ENCODE measurements at regions not wholly inside any gene's neighbourhood (a gene's known extent, or its start where the extent isn't known, plus 50 kb on each side); places are given as distances from the start of the nearest gene placed in this dataset.
"Not testable (repeated sequence)": the region's sequence is repeated elsewhere in the genome, so short reads cannot be mapped to it uniquely, and the experiment has no call there.

- Histone ChIP-seq H4K20me1 (ENCODE audit: control insufficient read depth, insufficient read depth) (no peaks in the 10 kb centered on the region), H3K27me3 (replicated peaks in 1 of 2; ENCODE audit: control insufficient read depth in 2 of 2, insufficient read depth in 2 of 2, low read length in 1 of 2) (peaks cover 0 to 2% of the 10 kb centered on the region in 2 experiments; a peak in 2 of 4 replicates), H3K4me1 (ENCODE audit: control insufficient read depth, insufficient read depth, low read length) (no peaks in the 10 kb centered on the region), H3K4me3 (no peak overlapping the region), H3K79me2 (ENCODE audit: control insufficient read depth, insufficient read depth, low read length) (no peaks in the 10 kb centered on the region), H2AFZ (ENCODE audit: control insufficient read depth, low read depth, low read length) (no peak overlapping the region), H3K27ac (ENCODE audit: control insufficient read depth, insufficient read depth) (no peak overlapping the region), H3K9ac (ENCODE audit: control insufficient read depth, insufficient read depth, low read length) (no peak overlapping the region), H3K4me2 (ENCODE audit: control insufficient read depth, insufficient read depth) (no peak overlapping the region), H3K9me3 (replicated peaks; ENCODE audit: control insufficient read depth, insufficient read depth, low read length) (no peaks in the 10 kb centered on the region; the same call in 2 of the 3 replicates), H3K36me3 (ENCODE audit: control insufficient read depth in 2 of 2, insufficient read depth in 2 of 2, low read length in 1 of 2) (no peaks in the 10 kb centered on the region)
- ChIA-PET SMC1A (ENCODE audit: uncharacterized antibody, unreplicated experiment) (no interaction called here), CTCF (no interaction called here), RAD21 (ENCODE audit: unreplicated experiment) (no interaction called here), POLR2A (no interaction called here)
- no peak for TF ChIP-seq MYC (IDR thresholded peaks at IDR 0.05; ENCODE audit: insufficient read depth, insufficient read length, insufficient replicate concordance, low read length, severe bottlenecking)
- no peak for TF ChIP-seq TCF7 (IDR thresholded peaks at IDR 0.05; ENCODE audit: borderline replicate concordance)
- TF ChIP-seq STAT3 (IDR thresholded peaks at IDR 0.05; ENCODE audit: low read depth, low read length), result no peak
- no peak for TF ChIP-seq NR2F1 (conservative IDR thresholded peaks at IDR 0.05)
- no peak for TF ChIP-seq NFYB (IDR thresholded peaks at IDR 0.05; ENCODE audit: insufficient read depth, low read depth, low read length)
- TF ChIP-seq RBBP5 (conservative IDR thresholded peaks at IDR 0.05), result no peak
- TF ChIP-seq HDAC2 (IDR thresholded peaks at IDR 0.05), result no peak
- ATAC-seq, result no peak
- intact Hi-C loops (cut with micrococcal nuclease; ENCODE audit: unreplicated experiment) (no loop called here), in situ Hi-C loops (cut with MboI) (no loop called here)
- FAIRE-seq, result no peak
- BruUV-seq (replicated peaks), result no TSS peak
- DNase-seq (ENCODE audit: low read depth, low spot score), result no peak
Observed at GRCh38 chr1:112146201-112146715, 156.8 kb upstream of the KCND3 start.

- H3K27ac ChIP-seq (ENCODE audit: control insufficient read depth, insufficient read depth); intact Hi-C loops (cut with micrococcal nuclease; ENCODE audit: unreplicated experiment); H3K9ac ChIP-seq (ENCODE audit: control insufficient read depth, insufficient read depth, low read length); H2AFZ ChIP-seq (ENCODE audit: control insufficient read depth, low read depth, low read length); POLR2A ChIA-PET; H4K20me1 ChIP-seq (ENCODE audit: control insufficient read depth, insufficient read depth); ATAC-seq; DNase-seq (ENCODE audit: low read depth, low spot score); H3K27me3 ChIP-seq (replicated peaks in 1 of 2; ENCODE audit: control insufficient read depth in 2 of 2, insufficient read depth in 2 of 2, low read length in 1 of 2); RAD21 ChIA-PET (ENCODE audit: unreplicated experiment); CTCF ChIA-PET; H3K4me2 ChIP-seq (ENCODE audit: control insufficient read depth, insufficient read depth); in situ Hi-C loops (cut with MboI); H3K4me1 ChIP-seq (ENCODE audit: control insufficient read depth, insufficient read depth, low read length); SMC1A ChIA-PET (ENCODE audit: uncharacterized antibody, unreplicated experiment); H3K36me3 ChIP-seq (ENCODE audit: control insufficient read depth in 2 of 2, insufficient read depth in 2 of 2, low read length in 1 of 2); H3K4me3 ChIP-seq; H3K9me3 ChIP-seq (replicated peaks; ENCODE audit: control insufficient read depth, insufficient read depth, low read length); BruUV-seq (replicated peaks); FAIRE-seq; H3K79me2 ChIP-seq (ENCODE audit: control insufficient read depth, insufficient read depth, low read length): not testable (repeated sequence)
- 38% methylated on average over 14 of the region's 14 CpGs for WGBS (ENCODE audit: insufficient coverage, insufficient replicate concordance, low lambda C conversion rate, missing lambda C conversion rate)
Observed at GRCh38 chr1:112160214-112160613, 170.7 kb upstream of the KCND3 start.

Data from GM12878 (cell line).